Mesendoderm (in vitro differentiated cells): ENCODE measurements at regions not wholly inside any gene's neighbourhood (a gene's known extent, or its start where the extent isn't known, plus 50 kb on each side); places are given as distances from the start of the nearest gene placed in this dataset.

ENCODE experiments used
- DNase-seq: peaks from one replicate; pipeline ENCODE4 v3.0.0; 2013
- H2AK5ac ChIP-seq: 2 replicates; pipeline ENCODE4 v1.6.1; 2013; ENCODE audit warnings: low read length, inconsistent platforms
- H2BK120ac ChIP-seq: 2 replicates; pipeline ENCODE4 v1.6.1; 2013; ENCODE audit warnings: low read depth, mild to moderate bottlenecking, low read length, moderate library complexity, mixed read lengths
- H2BK15ac ChIP-seq: replicated peaks from 2 replicates; pipeline ENCODE4 v1.6.1; 2013; ENCODE audit warnings: low read depth, mild to moderate bottlenecking, moderate library complexity
- H2BK5ac ChIP-seq: 2 replicates; pipeline ENCODE4 v1.6.1; 2013; ENCODE audit warnings: low read length, inconsistent platforms
- H3K18ac ChIP-seq: 2 replicates; pipeline ENCODE4 v1.6.1; 2013; ENCODE audit warnings: mild to moderate bottlenecking, low read length, mixed read lengths
- H3K23ac ChIP-seq: one replicate; pipeline ENCODE4 v1.6.1; 2013; ENCODE audit warnings: low read length
- H3K27ac ChIP-seq: 2 replicates; pipeline ENCODE4 v1.5.1; 2013; ENCODE audit warnings: low read depth, mild to moderate bottlenecking, inconsistent platforms, low read length, moderate library complexity
- H3K27me3 ChIP-seq: 2 replicates; pipeline ENCODE4 v1.6.1; 2013; ENCODE audit warnings: low read length, control low read depth, mild to moderate bottlenecking, inconsistent platforms; ENCODE audit not compliant: insufficient read depth, poor library complexity
- H3K36me3 ChIP-seq: 2 replicates; pipeline ENCODE4 v1.6.1; 2013; ENCODE audit warnings: low read length, inconsistent platforms; ENCODE audit not compliant: control insufficient read depth, insufficient read depth
- H3K4ac ChIP-seq: one replicate; pipeline ENCODE4 v1.6.1; 2013; ENCODE audit warnings: low read depth, mild to moderate bottlenecking, low read length, moderate library complexity
- H3K4me1 ChIP-seq: 2 replicates; pipeline ENCODE4 v1.6.1; 2013; ENCODE audit warnings: low read depth, low read length, inconsistent platforms; ENCODE audit not compliant: control insufficient read depth
- H3K4me2 ChIP-seq: 2 replicates; pipeline ENCODE4 v1.6.1; 2013; ENCODE audit warnings: low read length
- H3K4me3 ChIP-seq: 2 replicates; pipeline ENCODE4 v1.5.1; 2013; ENCODE audit warnings: mild to moderate bottlenecking, low read length
- H3K56ac ChIP-seq: one replicate; pipeline ENCODE4 v1.6.1; 2013; ENCODE audit warnings: low read length
- H3K79me1 ChIP-seq: 2 replicates; pipeline ENCODE4 v1.6.1; 2013; ENCODE audit warnings: low read length, inconsistent platforms
- H3K79me2 ChIP-seq: 2 replicates; pipeline ENCODE4 v1.6.1; 2013; ENCODE audit warnings: mild to moderate bottlenecking, low read length; ENCODE audit not compliant: control insufficient read depth, insufficient read depth
- H3K9ac ChIP-seq: 2 replicates; pipeline ENCODE4 v1.6.1; 2013; ENCODE audit warnings: low read length, inconsistent platforms
- H4K5ac ChIP-seq: one replicate; pipeline ENCODE4 v1.6.1; 2013; ENCODE audit warnings: low read length
- H4K8ac ChIP-seq: one replicate; pipeline ENCODE4 v1.6.1; 2013; ENCODE audit warnings: low read depth, mild to moderate bottlenecking, control low read depth, low read length, moderate library complexity
- WGBS: extraction: QIAGEN DNeasy Blood & Tissue Kit; methylation state at CpG from one replicate; pipeline ENCODE4 v1.1.7; 2013; ENCODE audit warnings: low lambda C conversion rate, missing lambda C conversion rate; ENCODE audit not compliant: insufficient coverage; ENCODE audit errors: extremely low coverage; 5-methylcytosine and 5-hydroxymethylcytosine counted together

DNA sequence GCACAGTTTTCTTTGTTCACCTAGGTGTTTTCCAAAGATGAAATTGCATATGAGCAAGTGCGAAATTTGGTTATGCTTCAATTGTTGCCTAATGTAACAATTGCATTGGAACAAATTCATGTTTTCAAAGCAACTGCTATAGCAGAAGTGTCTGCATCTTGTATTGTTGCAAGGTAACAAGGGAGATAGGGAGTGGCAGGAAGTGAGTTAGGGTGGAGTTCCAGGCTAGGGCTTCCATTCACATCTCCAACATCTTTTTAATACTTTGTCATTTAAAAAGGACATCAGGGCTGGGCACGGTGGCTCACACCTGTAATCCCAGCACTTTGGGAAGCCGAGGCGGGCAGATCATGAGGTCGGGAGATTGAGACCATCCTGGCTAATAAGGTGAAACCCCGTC, 312.3 kb upstream of the E2F7 start:
- H2BK5ac ChIP-seq, result no peak overlapping the region

GRCh38 chr12:77377116-77377515, 311.7 kb upstream of the E2F7 start:
- Histone ChIP-seq H3K4ac (no peak overlapping the region), H2BK120ac (no peak overlapping the region), H2AK5ac (no peak overlapping the region), H4K5ac (no peak overlapping the region), H3K79me1 (no peaks in the 10 kb centered on the region), H3K79me2 (no peaks in the 10 kb centered on the region), H3K27ac (no peak overlapping the region), H4K8ac (no peak overlapping the region), H3K27me3 (no peaks in the 10 kb centered on the region), H3K56ac (no peak overlapping the region), H3K4me2 (no peak overlapping the region), H3K36me3 (no peaks in the 10 kb centered on the region), H3K9ac (no peak overlapping the region), H3K4me3 (no peak overlapping the region), H2BK15ac (no peak overlapping the region), H2BK5ac (no peak overlapping the region), H3K18ac (no peak overlapping the region), H3K4me1 (no peaks in the 10 kb centered on the region), H3K23ac (no peak overlapping the region)
- DNase-seq, result no peak
- no CpG with 5 or more reads among the region's 1 CpG for WGBS

More for the DNA sequence above, 312.3 kb upstream of the E2F7 start:
- no peak for DNase-seq
- no peak overlapping the region for H2AK5ac ChIP-seq
- no peak overlapping the region for H4K8ac ChIP-seq
- H3K9ac ChIP-seq, result no peak overlapping the region
- no peaks in the 10 kb centered on the region for H3K79me1 ChIP-seq
- no peak overlapping the region for H2BK120ac ChIP-seq
- no peak overlapping the region for H3K18ac ChIP-seq
- no peak overlapping the region for H4K5ac ChIP-seq
- no peaks in the 10 kb centered on the region for H3K36me3 ChIP-seq
- no peaks in the 10 kb centered on the region for H3K27me3 ChIP-seq
- no CpG with 5 or more reads among the region's 6 CpGs for WGBS
- no peak overlapping the region for H3K27ac ChIP-seq
- no peak overlapping the region for H2BK15ac ChIP-seq
- no peak overlapping the region for H3K4ac ChIP-seq
- H3K4me1 ChIP-seq, result no peaks in the 10 kb centered on the region
- H3K23ac ChIP-seq, result no peak overlapping the region
- no peak overlapping the region for H3K4me3 ChIP-seq
- H3K79me2 ChIP-seq, result no peaks in the 10 kb centered on the region
- no peak overlapping the region for H3K56ac ChIP-seq
- no peak overlapping the region for H3K4me2 ChIP-seq

DNA sequence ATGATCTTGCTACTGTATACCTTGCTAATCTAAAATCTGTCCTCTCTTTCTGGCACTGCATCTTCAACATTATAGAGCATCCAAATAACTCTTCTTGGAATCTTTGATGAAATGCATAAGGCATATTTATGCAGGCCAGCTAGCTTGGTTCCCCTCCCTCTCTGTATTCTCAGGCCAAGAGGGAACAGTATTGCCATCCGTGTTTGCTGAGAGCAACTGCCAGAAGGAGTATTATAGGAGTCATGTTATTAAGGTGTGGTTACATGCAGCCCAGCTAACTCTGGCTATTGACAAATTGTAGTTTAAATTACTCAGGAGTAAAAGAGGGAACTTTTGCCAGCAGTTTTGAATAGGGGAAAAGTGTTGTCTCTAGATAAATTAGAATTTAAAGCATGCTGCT, 309.3 kb upstream of the E2F7 start:
- H2BK5ac ChIP-seq, result no peak overlapping the region
- H3K27ac ChIP-seq, result no peak overlapping the region
- no CpG with 5 or more reads among the region's 1 CpG for WGBS
- no peak overlapping the region for H3K4ac ChIP-seq
- no peaks in the 10 kb centered on the region for H3K4me1 ChIP-seq
- H3K27me3 ChIP-seq, result no peaks in the 10 kb centered on the region
- no peak overlapping the region for H4K5ac ChIP-seq
- no peaks in the 10 kb centered on the region for H3K79me1 ChIP-seq
- H3K9ac ChIP-seq, result no peak overlapping the region
- no peaks in the 10 kb centered on the region for H3K79me2 ChIP-seq
- no peak for DNase-seq
- H2BK15ac ChIP-seq, result no peak overlapping the region
- no peak overlapping the region for H3K56ac ChIP-seq
- no peak overlapping the region for H4K8ac ChIP-seq
- H3K23ac ChIP-seq, result no peak overlapping the region
- H3K4me3 ChIP-seq, result no peak overlapping the region
- H2BK120ac ChIP-seq, result no peak overlapping the region
- no peak overlapping the region for H2AK5ac ChIP-seq
- H3K18ac ChIP-seq, result no peak overlapping the region
- H3K36me3 ChIP-seq, result no peaks in the 10 kb centered on the region
- H3K4me2 ChIP-seq, result no peak overlapping the region

DNA sequence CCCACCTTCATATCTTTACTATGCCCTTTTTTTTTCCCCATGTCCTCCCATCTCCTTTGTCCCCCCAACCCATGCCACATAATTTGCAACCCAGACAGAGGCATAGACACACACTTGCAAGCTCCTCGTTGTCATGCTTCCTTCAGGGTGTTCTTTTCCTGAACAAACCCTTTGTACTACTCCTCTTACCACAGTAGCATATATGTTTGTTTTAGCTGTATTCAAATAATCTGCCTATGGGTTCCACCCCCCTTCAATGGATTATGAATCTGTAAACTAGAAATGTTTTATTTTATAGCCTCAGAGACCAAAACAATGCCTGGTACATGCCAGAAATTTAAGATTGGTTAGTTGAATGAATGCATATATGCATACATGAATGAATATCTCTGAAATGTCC, 307.1 kb upstream of the E2F7 start:
- H3K4me1 ChIP-seq, result no peaks in the 10 kb centered on the region

GRCh38 chr12:77372026-77372425, 306.7 kb upstream of the E2F7 start:
- no peak overlapping the region for H4K8ac ChIP-seq
- H3K23ac ChIP-seq, result no peak overlapping the region
- H2AK5ac ChIP-seq, result no peak overlapping the region
- no peaks in the 10 kb centered on the region for H3K27me3 ChIP-seq
- H3K56ac ChIP-seq, result no peak overlapping the region
- no peak overlapping the region for H3K4ac ChIP-seq
- no peaks in the 10 kb centered on the region for H3K79me2 ChIP-seq
- H3K36me3 ChIP-seq, result no peaks in the 10 kb centered on the region
- no CpG with 5 or more reads among the region's 2 CpGs for WGBS
- H3K18ac ChIP-seq, result no peak overlapping the region
- no peak overlapping the region for H2BK5ac ChIP-seq
- no peak overlapping the region for H2BK120ac ChIP-seq
- DNase-seq, result no peak
- H3K9ac ChIP-seq, result no peak overlapping the region
- H2BK15ac ChIP-seq, result no peak overlapping the region
- no peaks in the 10 kb centered on the region for H3K4me1 ChIP-seq
- no peak overlapping the region for H4K5ac ChIP-seq
- H3K4me3 ChIP-seq, result no peak overlapping the region
- H3K27ac ChIP-seq, result no peak overlapping the region
- H3K79me1 ChIP-seq, result no peaks in the 10 kb centered on the region
- no peak overlapping the region for H3K4me2 ChIP-seq

More for the DNA sequence above, 307.1 kb upstream of the E2F7 start:
- Histone ChIP-seq H3K9ac (no peak overlapping the region), H3K36me3 (no peaks in the 10 kb centered on the region), H4K5ac (no peak overlapping the region), H3K4me3 (no peak overlapping the region), H3K79me2 (no peaks in the 10 kb centered on the region), H2AK5ac (no peak overlapping the region), H2BK15ac (no peak overlapping the region), H3K27me3 (no peaks in the 10 kb centered on the region), H2BK120ac (no peak overlapping the region), H3K4me2 (no peak overlapping the region), H3K18ac (no peak overlapping the region), H3K79me1 (no peaks in the 10 kb centered on the region), H3K56ac (no peak overlapping the region), H2BK5ac (no peak overlapping the region), H3K23ac (no peak overlapping the region), H4K8ac (no peak overlapping the region), H3K27ac (no peak overlapping the region), H3K4ac (no peak overlapping the region)
- DNase-seq, result no peak
- no CpG with 5 or more reads among the region's 1 CpG for WGBS

GRCh38 chr12:77368379-77368778, 303.0 kb upstream of the E2F7 start:
- Histone ChIP-seq H3K4me1 (no peaks in the 10 kb centered on the region), H3K79me2 (no peaks in the 10 kb centered on the region), H3K23ac (no peak overlapping the region), H4K8ac (no peak overlapping the region), H4K5ac (no peak overlapping the region), H3K4me3 (no peak overlapping the region), H3K18ac (no peak overlapping the region), H2BK120ac (no peak overlapping the region), H3K4me2 (no peak overlapping the region), H2BK5ac (no peak overlapping the region), H3K9ac (no peak overlapping the region), H2BK15ac (no peak overlapping the region), H3K27me3 (no peaks in the 10 kb centered on the region), H3K79me1 (no peaks in the 10 kb centered on the region), H2AK5ac (no peak overlapping the region), H3K36me3 (no peaks in the 10 kb centered on the region), H3K56ac (no peak overlapping the region), H3K27ac (no peak overlapping the region), H3K4ac (no peak overlapping the region)
- no peak for DNase-seq
- WGBS, result no CpG with 5 or more reads among the region's 2 CpGs
